ENCODE measurements at regions not wholly inside any gene's neighbourhood (a gene's known extent, or its start where the extent isn't known, plus 50 kb on each side); places are given as distances from the start of the nearest gene placed in this dataset.
"Not testable (repeated sequence)": the region's sequence is repeated elsewhere in the genome, so short reads cannot be mapped to it uniquely, and the experiment has no call there.

DNA sequence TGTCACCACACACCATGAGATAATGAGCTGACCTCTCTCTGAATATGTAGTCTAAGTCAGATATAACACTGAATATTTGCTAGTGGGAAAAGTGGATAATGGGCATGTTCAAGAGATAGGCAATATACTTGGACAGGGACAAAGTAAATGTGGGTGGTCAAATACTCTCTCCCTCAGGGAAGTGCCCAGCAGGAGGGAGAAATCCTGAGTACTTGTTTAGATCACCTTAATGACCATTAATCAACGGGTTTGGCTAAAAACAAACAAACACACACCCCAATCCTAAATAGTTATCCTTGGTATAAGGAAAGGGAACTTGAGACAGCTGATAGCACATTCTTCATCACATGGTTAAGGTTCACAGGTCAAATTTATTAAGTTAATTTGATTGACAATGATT is 933.5 kb downstream of the C4orf33 start:
- Histone ChIP-seq H3K9me3 (no peaks in the 10 kb centered on the region), H3K36me3 (no peaks in the 10 kb centered on the region), H3K4me1 (no peaks in the 10 kb centered on the region), H3K4me3 (no peak overlapping the region), H3K27ac (no peak overlapping the region), H3K27me3 (no peaks in the 10 kb centered on the region)
- DNase-seq (ENCODE audit: low spot score in 2 of 2): no peak
- intact Hi-C loops (cut with DNase I; ENCODE audit: low total_unique reads): no loop called here
- TF ChIP-seq POLR2AphosphoS5 (IDR thresholded peaks at IDR 0.05): no peak

DNA sequence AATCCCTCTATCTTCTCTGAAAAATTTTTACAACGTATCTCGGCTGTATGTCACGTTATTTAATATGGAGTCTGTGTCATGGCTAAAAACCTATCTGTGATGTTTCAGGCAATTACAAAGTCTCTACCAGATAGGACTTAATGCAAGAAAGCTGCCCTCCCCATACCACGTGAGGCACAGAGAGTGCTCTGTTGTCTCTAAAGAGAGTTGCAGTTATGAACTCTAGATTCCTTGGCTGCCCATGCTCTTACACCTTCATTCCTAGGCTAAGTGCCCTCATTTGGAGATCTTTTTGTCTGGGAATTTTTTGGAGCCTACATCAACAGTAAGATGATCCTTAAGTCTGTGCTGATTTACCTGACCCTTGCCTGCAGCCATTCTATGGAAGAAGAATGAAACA is 935.9 kb downstream of the C4orf33 start:
- DNase-seq (ENCODE audit: low spot score in 2 of 2): no peak
- TF ChIP-seq POLR2A (IDR thresholded peaks at IDR 0.05) (no peak), POLR2AphosphoS5 (IDR thresholded peaks at IDR 0.05) (no peak)
- TF ChIP-seq, protein P1, sequence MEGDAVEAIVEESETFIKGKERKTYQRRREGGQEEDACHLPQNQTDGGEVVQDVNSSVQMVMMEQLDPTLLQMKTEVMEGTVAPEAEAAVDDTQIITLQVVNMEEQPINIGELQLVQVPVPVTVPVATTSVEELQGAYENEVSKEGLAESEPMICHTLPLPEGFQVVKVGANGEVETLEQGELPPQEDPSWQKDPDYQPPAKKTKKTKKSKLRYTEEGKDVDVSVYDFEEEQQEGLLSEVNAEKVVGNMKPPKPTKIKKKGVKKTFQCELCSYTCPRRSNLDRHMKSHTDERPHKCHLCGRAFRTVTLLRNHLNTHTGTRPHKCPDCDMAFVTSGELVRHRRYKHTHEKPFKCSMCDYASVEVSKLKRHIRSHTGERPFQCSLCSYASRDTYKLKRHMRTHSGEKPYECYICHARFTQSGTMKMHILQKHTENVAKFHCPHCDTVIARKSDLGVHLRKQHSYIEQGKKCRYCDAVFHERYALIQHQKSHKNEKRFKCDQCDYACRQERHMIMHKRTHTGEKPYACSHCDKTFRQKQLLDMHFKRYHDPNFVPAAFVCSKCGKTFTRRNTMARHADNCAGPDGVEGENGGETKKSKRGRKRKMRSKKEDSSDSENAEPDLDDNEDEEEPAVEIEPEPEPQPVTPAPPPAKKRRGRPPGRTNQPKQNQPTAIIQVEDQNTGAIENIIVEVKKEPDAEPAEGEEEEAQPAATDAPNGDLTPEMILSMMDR (IDR thresholded peaks at IDR 0.05): no peak
- intact Hi-C loops (cut with DNase I; ENCODE audit: low total_unique reads): no loop called here
- Histone ChIP-seq H3K27me3 (no peaks in the 10 kb centered on the region), H3K4me3 (no peak overlapping the region), H3K9me3 (no peaks in the 10 kb centered on the region), H3K36me3 (no peaks in the 10 kb centered on the region), H3K27ac (no peak overlapping the region), H3K4me1 (no peaks in the 10 kb centered on the region)

DNA sequence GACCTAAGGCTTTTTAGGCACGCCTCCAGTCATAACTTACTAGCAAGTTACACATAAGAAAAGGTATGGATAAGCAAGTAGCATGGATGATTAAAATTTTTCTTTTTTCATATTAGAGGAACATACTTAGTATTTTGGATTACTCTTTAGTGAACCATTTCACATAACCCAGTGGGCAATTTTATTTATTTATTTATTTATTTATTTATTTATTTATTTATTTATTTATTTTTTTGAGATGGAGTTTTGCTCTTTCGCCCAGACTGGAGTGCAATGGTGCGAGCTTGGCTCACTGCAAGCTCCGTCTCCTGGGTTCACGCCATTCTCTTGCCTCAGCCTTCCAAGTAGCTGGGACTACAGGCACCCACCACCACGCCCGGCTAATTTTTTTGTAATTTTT is 937.7 kb downstream of the C4orf33 start:
- H3K4me1 ChIP-seq; H3K27ac ChIP-seq; intact Hi-C loops (cut with DNase I; ENCODE audit: low total_unique reads); H3K27me3 ChIP-seq; H3K36me3 ChIP-seq; H3K4me3 ChIP-seq; DNase-seq (ENCODE audit: low spot score in 2 of 2); H3K9me3 ChIP-seq: not testable (repeated sequence)

DNA sequence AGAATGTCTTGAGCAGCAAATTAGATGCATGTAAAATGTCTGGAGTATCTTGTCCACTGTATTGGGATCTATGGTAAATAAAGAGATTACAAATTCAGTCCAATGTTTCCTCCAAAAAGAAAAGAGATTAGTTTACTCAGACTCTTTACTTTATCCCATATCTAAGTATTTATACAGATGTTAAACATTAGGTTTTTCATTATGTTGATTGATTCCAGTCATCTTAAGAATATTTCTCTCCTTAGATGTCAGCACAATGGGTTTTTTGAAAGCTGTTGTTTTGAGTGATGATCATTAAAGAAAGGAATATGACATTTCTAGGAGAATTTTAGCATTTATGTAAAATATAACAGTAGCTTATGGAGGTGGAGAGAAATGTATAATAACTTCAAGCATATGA is 938.9 kb downstream of the C4orf33 start:
- DNase-seq (ENCODE audit: low spot score in 2 of 2): no peak
- intact Hi-C loops (cut with DNase I; ENCODE audit: low total_unique reads): no loop called here

DNA sequence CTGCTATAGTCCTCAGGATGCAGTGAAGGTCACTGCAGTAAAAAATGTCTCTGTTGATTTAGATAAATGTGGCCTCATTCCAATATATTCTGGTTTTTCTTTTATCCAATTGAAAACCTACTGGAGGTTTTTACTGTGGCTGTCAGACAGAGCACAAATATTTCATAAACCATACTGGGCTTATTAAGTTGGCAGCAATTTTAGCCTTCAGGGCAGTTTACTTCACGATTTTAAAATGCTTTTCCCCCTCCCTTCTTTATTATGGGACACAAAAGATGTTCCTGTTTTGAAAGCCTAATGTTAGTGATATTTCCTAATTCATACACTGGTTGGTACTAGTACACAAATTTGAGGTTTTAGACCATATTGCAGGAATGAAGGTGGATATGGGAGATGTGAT is 939.4 kb downstream of the C4orf33 start:
- Histone ChIP-seq H3K4me1 (no peaks in the 10 kb centered on the region), H3K4me3 (no peak overlapping the region), H3K27me3 (no peaks in the 10 kb centered on the region), H3K9me3 (peaks cover 0 to 4% of the 10 kb centered on the region in 2 donors), H3K36me3 (no peaks in the 10 kb centered on the region), H3K27ac (no peak overlapping the region)
- no peak for DNase-seq (ENCODE audit: low spot score in 2 of 2)
- TF ChIP-seq POLR2A (IDR thresholded peaks at IDR 0.05): no peak
- TF ChIP-seq, protein P1 (IDR thresholded peaks at IDR 0.05): no peak
- no peak for TF ChIP-seq POLR2AphosphoS5 (IDR thresholded peaks at IDR 0.05)
- intact Hi-C loops (cut with DNase I; ENCODE audit: low total_unique reads): no loop called here

More for the DNA sequence above, 938.9 kb downstream of the C4orf33 start:
- Histone ChIP-seq H3K9me3 (peaks cover 0 to 4% of the 10 kb centered on the region in 2 donors), H3K4me1 (no peaks in the 10 kb centered on the region), H3K27me3 (no peaks in the 10 kb centered on the region), H3K27ac (no peak overlapping the region), H3K36me3 (no peaks in the 10 kb centered on the region), H3K4me3 (no peak overlapping the region)
- TF ChIP-seq POLR2AphosphoS5 (IDR thresholded peaks at IDR 0.05) (no peak), POLR2A (IDR thresholded peaks at IDR 0.05) (no peak)
- TF ChIP-seq, protein P1 (IDR thresholded peaks at IDR 0.05): no peak

DNA sequence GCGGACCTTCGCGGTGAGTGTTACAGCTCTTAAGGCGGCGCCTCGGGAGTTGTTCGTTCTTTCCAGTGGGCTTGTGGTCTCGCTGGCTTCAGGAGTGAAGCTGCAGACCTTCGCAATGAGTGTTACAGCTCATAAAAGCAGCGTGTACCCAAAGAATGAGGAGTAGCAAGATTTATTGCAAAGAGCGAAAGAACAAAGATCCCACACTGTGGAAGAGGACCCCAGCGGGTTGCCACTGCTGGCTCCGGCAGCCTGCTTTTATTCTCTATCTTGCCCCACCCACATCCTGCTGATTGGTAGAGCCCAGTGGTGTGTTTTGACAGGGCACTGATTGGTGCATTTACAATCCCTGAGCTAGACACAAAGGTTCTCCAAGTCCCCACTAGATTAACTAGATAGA is 941.9 kb downstream of the C4orf33 start:
- H3K36me3 ChIP-seq; H3K9me3 ChIP-seq; intact Hi-C loops (cut with DNase I; ENCODE audit: low total_unique reads); H3K4me1 ChIP-seq; H3K4me3 ChIP-seq; H3K27me3 ChIP-seq; DNase-seq (ENCODE audit: low spot score in 2 of 2); H3K27ac ChIP-seq: not testable (repeated sequence)

DNA sequence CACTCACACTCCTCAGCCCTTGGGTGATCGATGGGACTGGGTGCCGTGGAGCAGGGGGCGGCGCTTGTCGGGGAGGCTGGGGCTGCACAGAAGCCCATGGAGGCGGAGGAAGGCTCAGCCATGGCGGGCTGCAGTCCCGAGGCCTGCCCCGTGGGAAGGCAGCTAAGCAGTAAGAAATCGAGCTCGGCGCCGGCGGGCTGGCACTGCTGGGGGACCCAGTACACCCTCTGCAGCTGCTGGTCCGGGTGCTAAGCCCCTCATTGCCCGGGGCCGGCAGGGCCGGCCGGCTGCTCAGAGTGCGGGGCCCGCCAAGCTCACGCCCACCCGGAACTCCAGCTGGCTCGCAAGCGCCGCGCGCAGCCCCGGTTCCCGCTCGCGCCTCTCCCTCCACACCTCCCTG is 942.6 kb downstream of the C4orf33 start:
- intact Hi-C loops (cut with DNase I; ENCODE audit: low total_unique reads); H3K4me3 ChIP-seq; DNase-seq (ENCODE audit: low spot score in 2 of 2); H3K4me1 ChIP-seq; H3K36me3 ChIP-seq; H3K27me3 ChIP-seq; H3K9me3 ChIP-seq; H3K27ac ChIP-seq: not testable (repeated sequence)
